Ascending aorta (tissue), 2 donors: ENCODE measurements at regions not wholly inside any gene's neighbourhood (a gene's known extent, or its start where the extent isn't known, plus 50 kb on each side); places are given as distances from the start of the nearest gene placed in this dataset.

Experiments used
- DNase-seq, 2 donors: peaks; one replicate each; pipeline ENCODE4 v3.0.0-alpha.2; 2019; ENCODE audit warnings: low spot score in 2 of 2
- H3K27ac ChIP-seq, 2 donors: fragments of 200-600 bp; sonication (generic); one replicate each; pipeline ENCODE4 v1.5.1; 2016 to 2017; ENCODE audit warnings: mild to moderate bottlenecking in 1 of 2
- H3K27me3 ChIP-seq: fragments of 200-600 bp; sonication (generic); one replicate; pipeline ENCODE4 v1.5.1; 2017
- H3K36me3 ChIP-seq, 2 donors: fragments of 200-600 bp; sonication (generic); one replicate each; pipeline ENCODE4 v1.5.1; 2016
- H3K4me1 ChIP-seq, 2 donors: fragments of 200-600 bp; sonication (generic); one replicate each; pipeline ENCODE4 v1.5.1; 2016 to 2017; ENCODE audit warnings: mild to moderate bottlenecking in 1 of 2
- H3K4me3 ChIP-seq, 2 donors: fragments of 200-600 bp; sonication (generic); one replicate each; pipeline ENCODE4 v1.5.1; 2016 to 2017; ENCODE audit warnings: mild to moderate bottlenecking in 1 of 2
- H3K9me3 ChIP-seq, 2 donors: fragments of 200-600 bp; sonication (generic); one replicate each; pipeline ENCODE4 v1.5.1; 2016
- intact Hi-C: fragments of 100-400 bp; cut with DNase I; formaldehyde crosslinking; loops from one replicate; pipeline ENCODE4 v1.15.1; 2023
- TF ChIP-seq, protein P1 (sequence below), 3 experiments: fragments of 200-600 bp in 2 of 3; fragments of 450-650 bp in 1 of 3; sonication (generic) in 2 of 3; IDR thresholded peaks; one replicate each; pipeline ENCODE4 v1.5.1; 2016 to 2019; ENCODE audit warnings: antibody characterized with exemption in 3 of 3, mild to moderate bottlenecking in 1 of 3, moderate library complexity in 1 of 3

DNA sequence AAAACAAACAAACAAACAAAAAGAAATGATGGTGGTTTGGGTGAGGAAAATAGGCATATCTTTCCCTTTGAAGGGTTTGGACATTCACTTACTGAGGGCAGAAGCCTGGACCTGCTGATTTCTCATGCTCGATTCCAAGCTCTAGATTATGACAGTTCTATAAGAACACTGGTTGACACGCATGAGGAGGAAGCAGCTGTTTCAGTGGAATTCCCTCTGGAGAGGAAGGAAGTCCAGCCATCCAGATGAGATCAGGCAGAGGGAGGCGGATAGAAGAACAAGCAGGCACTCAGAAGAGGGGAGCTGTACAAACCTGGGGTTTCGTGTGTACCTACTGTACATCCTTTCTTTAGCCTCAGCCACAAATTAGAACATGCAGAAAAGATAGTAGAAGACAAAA lies 691.9 kb downstream of the INHBA start:
- Histone ChIP-seq H3K36me3 (no peaks in the 10 kb centered on the region), H3K9me3 (no peaks in the 10 kb centered on the region), H3K27me3 (no peaks in the 10 kb centered on the region), H3K4me3 (no peak overlapping the region), H3K4me1 (no peaks in the 10 kb centered on the region), H3K27ac (no peak overlapping the region)
- TF ChIP-seq, protein P1, sequence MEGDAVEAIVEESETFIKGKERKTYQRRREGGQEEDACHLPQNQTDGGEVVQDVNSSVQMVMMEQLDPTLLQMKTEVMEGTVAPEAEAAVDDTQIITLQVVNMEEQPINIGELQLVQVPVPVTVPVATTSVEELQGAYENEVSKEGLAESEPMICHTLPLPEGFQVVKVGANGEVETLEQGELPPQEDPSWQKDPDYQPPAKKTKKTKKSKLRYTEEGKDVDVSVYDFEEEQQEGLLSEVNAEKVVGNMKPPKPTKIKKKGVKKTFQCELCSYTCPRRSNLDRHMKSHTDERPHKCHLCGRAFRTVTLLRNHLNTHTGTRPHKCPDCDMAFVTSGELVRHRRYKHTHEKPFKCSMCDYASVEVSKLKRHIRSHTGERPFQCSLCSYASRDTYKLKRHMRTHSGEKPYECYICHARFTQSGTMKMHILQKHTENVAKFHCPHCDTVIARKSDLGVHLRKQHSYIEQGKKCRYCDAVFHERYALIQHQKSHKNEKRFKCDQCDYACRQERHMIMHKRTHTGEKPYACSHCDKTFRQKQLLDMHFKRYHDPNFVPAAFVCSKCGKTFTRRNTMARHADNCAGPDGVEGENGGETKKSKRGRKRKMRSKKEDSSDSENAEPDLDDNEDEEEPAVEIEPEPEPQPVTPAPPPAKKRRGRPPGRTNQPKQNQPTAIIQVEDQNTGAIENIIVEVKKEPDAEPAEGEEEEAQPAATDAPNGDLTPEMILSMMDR (IDR thresholded peaks at IDR 0.05): no peak
- DNase-seq: no peak
- intact Hi-C loops: loop anchor here (10.0 kb wide), 1 partner anchor 56 kb away; no protein-coding TSS in a partner anchor

DNA sequence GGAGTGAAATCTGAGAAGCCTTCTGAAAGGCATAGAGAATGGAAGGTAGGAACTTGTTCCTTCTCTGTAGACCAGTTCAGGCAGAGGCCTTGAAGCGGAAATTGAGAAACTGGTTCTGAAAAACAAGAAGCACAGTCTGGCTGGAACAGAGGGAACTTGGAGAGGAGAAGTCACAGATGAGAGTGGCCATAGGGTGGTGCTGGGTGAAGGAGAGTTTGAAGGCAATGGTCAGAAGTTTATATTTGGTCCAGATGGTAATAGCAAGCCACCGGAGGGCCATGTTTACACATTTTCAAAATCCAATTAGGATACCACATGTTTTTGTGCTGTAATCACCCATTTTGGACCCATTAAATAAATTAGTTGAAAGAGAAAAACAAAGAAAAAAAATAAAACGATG lies 692.5 kb downstream of the INHBA start:
- intact Hi-C loops: loop anchor here (10.0 kb wide), 1 partner anchor 56 kb away; no protein-coding TSS in a partner anchor
- TF ChIP-seq, protein P1 (IDR thresholded peaks at IDR 0.05): no peak
- H3K9me3 ChIP-seq: no peaks in the 10 kb centered on the region
- no peaks in the 10 kb centered on the region for H3K27me3 ChIP-seq
- H3K36me3 ChIP-seq: no peaks in the 10 kb centered on the region
- no peak overlapping the region for H3K27ac ChIP-seq
- DNase-seq: no peak
- H3K4me3 ChIP-seq: no peak overlapping the region
- no peaks in the 10 kb centered on the region for H3K4me1 ChIP-seq

DNA sequence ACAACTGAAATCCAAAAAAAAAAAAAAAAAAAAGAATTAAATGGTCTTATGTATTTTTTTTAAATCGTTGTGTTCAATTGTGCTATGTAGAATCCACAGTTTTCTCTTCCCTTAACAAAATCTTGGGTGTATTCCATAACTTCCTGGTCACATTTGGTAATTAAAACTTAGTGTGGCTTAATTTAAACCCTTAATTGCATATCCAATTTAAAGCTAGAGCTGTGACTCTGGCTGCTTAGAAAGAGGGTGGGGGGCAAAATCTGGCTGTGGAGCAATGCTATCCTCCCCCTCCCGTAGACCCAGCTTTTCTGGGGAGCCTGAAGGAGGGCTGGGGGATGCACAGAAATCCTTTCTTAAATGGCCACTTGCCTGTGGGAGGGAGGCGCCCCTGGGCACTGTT lies 695.1 kb downstream of the INHBA start:
- TF ChIP-seq, protein P1 (IDR thresholded peaks at IDR 0.05): no peak
- Histone ChIP-seq H3K9me3 (no peaks in the 10 kb centered on the region), H3K4me1 (no peaks in the 10 kb centered on the region), H3K27ac (no peak overlapping the region), H3K36me3 (no peaks in the 10 kb centered on the region), H3K4me3 (no peak overlapping the region), H3K27me3 (no peaks in the 10 kb centered on the region)
- no peak for DNase-seq
- intact Hi-C loops: no loop called here

DNA sequence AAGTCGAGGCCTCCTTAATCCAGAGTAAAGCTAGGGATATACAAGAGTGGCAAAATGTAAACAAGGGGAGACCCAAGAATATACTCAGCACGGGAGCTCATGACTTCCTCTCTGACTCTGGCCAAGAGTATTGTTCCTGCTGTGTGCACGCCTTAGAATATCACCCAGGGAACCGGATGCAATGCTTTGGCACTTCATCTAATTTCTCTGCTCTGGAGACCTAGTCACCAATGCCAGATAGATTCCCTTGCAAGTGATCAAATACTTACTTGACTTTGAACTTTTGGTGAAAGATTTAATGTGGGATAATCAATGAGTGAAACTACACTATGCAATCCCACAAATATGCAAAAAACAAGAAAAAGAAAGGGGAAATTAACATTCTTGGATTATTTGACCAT lies 695.5 kb downstream of the INHBA start:
- intact Hi-C loops: no loop called here
- Histone ChIP-seq H3K9me3 (no peaks in the 10 kb centered on the region), H3K36me3 (no peaks in the 10 kb centered on the region), H3K4me3 (no peak overlapping the region), H3K27me3 (no peaks in the 10 kb centered on the region), H3K27ac (no peak overlapping the region), H3K4me1 (no peaks in the 10 kb centered on the region)
- DNase-seq: no peak
- TF ChIP-seq, protein P1 (IDR thresholded peaks at IDR 0.05): no peak

DNA sequence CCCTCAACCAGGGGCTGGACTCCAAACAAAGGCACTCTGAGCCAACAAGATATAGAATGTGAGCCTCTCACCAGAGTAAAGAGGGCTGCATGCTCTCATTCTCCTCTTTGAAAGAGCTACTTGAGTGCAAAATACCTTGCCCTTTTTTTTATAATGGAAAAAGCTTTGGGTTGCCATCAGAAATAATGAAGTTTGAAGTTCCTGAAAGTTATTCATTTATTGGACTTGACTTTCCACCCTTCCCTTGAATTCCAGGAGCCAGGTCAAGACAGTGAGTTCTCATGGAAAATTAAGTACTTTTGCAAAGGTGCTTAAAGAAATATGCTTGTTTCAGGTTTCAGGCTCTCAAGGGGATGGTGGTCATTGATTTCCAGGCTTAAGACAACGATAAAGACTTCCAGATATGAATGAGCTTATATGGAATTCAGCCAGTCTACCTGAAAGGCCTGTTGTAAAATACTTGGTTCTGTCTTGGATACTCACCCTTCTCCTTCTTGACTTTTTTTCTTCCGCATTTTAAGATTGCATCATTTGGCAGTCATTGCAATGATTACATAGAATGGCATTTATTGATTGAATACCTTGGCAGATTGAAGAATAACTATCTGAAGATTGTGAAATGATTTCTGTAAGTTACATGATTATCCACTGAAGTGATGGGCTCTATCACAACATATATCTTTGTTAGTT lies 696.4 kb downstream of the INHBA start:
- no peak for DNase-seq
- no peak overlapping the region for H3K27ac ChIP-seq

More for the DNA sequence above, 696.4 kb downstream of the INHBA start:
- Histone ChIP-seq H3K27me3 (no peaks in the 10 kb centered on the region), H3K4me3 (no peak overlapping the region), H3K9me3 (no peaks in the 10 kb centered on the region), H3K4me1 (no peaks in the 10 kb centered on the region), H3K36me3 (no peaks in the 10 kb centered on the region)
- TF ChIP-seq, protein P1 (IDR thresholded peaks at IDR 0.05): no peak
- intact Hi-C loops: no loop called here
